ENCODE measurements at regions not wholly inside any gene's neighbourhood (a gene's known extent, or its start where the extent isn't known, plus 50 kb on each side); places are given as distances from the start of the nearest gene placed in this dataset.
"Not testable (repeated sequence)": the region's sequence is repeated elsewhere in the genome, so short reads cannot be mapped to it uniquely, and the experiment has no call there.

GRCh38 chr11:70595452-70595851 lies 197.1 kb downstream of the CTTN start:
- DNase-seq, result no peak

- DNase-seq, result no peak
These were observed 197.8 kb downstream of the CTTN start for GRCh38 chr11:70596091-70596490.

GRCh38 chr11:70597006-70597555 lies 198.8 kb downstream of the CTTN start:
- no peak for DNase-seq

GRCh38 chr11:70597751-70598625 lies 199.7 kb downstream of the CTTN start:
- no peak for DNase-seq

- not testable (repeated sequence) for DNase-seq
These were observed 202.6 kb downstream of the CTTN start for GRCh38 chr11:70600911-70601415.

GRCh38 chr11:70601861-70602538 lies 203.7 kb downstream of the CTTN start:
- no peak for DNase-seq

GRCh38 chr11:70603114-70603755 lies 204.9 kb downstream of the CTTN start:
- no peak for DNase-seq

- DNase-seq, result no peak
These were observed 205.5 kb downstream of the CTTN start for GRCh38 chr11:70603756-70604211.

- no peak for DNase-seq
These were observed 205.9 kb downstream of the CTTN start for GRCh38 chr11:70604221-70604620.

GRCh38 chr11:70604630-70605467 lies 206.5 kb downstream of the CTTN start:
- no peak for DNase-seq

GRCh38 chr11:70605468-70605815 lies 207.1 kb downstream of the CTTN start:
- DNase-seq, result no peak

GRCh38 chr11:70605846-70606245 lies 207.5 kb downstream of the CTTN start:
- DNase-seq, result no peak

- DNase-seq, result no peak
These were observed 208.1 kb downstream of the CTTN start for GRCh38 chr11:70606248-70606950.

GRCh38 chr11:70606951-70607330 lies 208.6 kb downstream of the CTTN start:
- DNase-seq, result no peak

- DNase-seq, result no peak
These were observed 209.2 kb downstream of the CTTN start for GRCh38 chr11:70607561-70607960.

GRCh38 chr11:70608568-70609470 lies 210.5 kb downstream of the CTTN start:
- no peak for DNase-seq

GRCh38 chr11:70610566-70611565 lies 212.5 kb downstream of the CTTN start:
- no peak for DNase-seq

GRCh38 chr11:70611821-70612220 lies 213.5 kb downstream of the CTTN start:
- DNase-seq, result no peak

- no peak for DNase-seq
These were observed 214.3 kb downstream of the CTTN start for GRCh38 chr11:70612459-70613141.

Measured in COR-L47 (cell line).